Hepatocyte (in vitro differentiated cells): ENCODE measurements at regions not wholly inside any gene's neighbourhood (a gene's known extent, or its start where the extent isn't known, plus 50 kb on each side); places are given as distances from the start of the nearest gene placed in this dataset.
A peak's percentile ranks its signal among the peaks of the same experiment; 100 is the strongest.

Experiments used
- DNase-seq: peaks from one replicate; pipeline ENCODE4 v3.0.0-alpha.2; 2016; ENCODE audit warnings: low spot score
- H2AFZ ChIP-seq: fragments of 200-600 bp; sonication (generic); 2 replicates; pipeline ENCODE4 v1.6.0; 2016; ENCODE audit warnings: antibody characterized with exemption, mild to moderate bottlenecking
- H3K27ac ChIP-seq: fragments of 200-600 bp; sonication (generic); 2 replicates; pipeline ENCODE4 v1.5.1; 2016; ENCODE audit warnings: mild to moderate bottlenecking
- H3K27me3 ChIP-seq: fragments of 200-600 bp; sonication (generic); 2 replicates; pipeline ENCODE4 v1.6.1; 2016
- H3K36me3 ChIP-seq: fragments of 200-600 bp; sonication (generic); replicated peaks from 2 replicates; pipeline ENCODE4 v1.5.1; 2016; ENCODE audit warnings: low read depth; ENCODE audit not compliant: insufficient read depth
- H3K4me1 ChIP-seq: fragments of 200-600 bp; sonication (generic); 2 replicates; pipeline ENCODE4 v1.5.1; 2016; ENCODE audit warnings: mild to moderate bottlenecking, moderate library complexity; ENCODE audit not compliant: insufficient read depth
- H3K4me2 ChIP-seq: fragments of 200-600 bp; sonication (generic); 2 replicates; pipeline ENCODE4 v1.6.0; 2016
- H3K4me3 ChIP-seq: fragments of 200-600 bp; sonication (generic); 2 replicates; pipeline ENCODE4 v1.5.1; 2016; ENCODE audit warnings: mild to moderate bottlenecking
- H3K79me2 ChIP-seq: fragments of 200-600 bp; sonication (generic); 2 replicates; pipeline ENCODE4 v1.6.0; 2017; ENCODE audit warnings: mild to moderate bottlenecking
- H3K9me2 ChIP-seq: fragments of 200-600 bp; sonication (generic); replicated peaks from 2 replicates; pipeline ENCODE4 v1.6.0; 2017; ENCODE audit warnings: mild to moderate bottlenecking; ENCODE audit not compliant: insufficient read depth
- H3K9me3 ChIP-seq: fragments of 200-600 bp; sonication (generic); 2 replicates; pipeline ENCODE4 v1.5.1; 2016; ENCODE audit warnings: low read depth, mild to moderate bottlenecking
- H4K20me1 ChIP-seq: fragments of 200-600 bp; sonication (generic); 2 replicates; pipeline ENCODE4 v1.6.0; 2016; ENCODE audit warnings: mild to moderate bottlenecking; ENCODE audit not compliant: insufficient read depth, poor library complexity, severe bottlenecking
- CTCF ChIP-seq: fragments of 200-600 bp; sonication (generic); IDR thresholded peaks from 2 replicates; pipeline ENCODE4 v1.5.1; 2016; ENCODE audit warnings: antibody characterized with exemption, mild to moderate bottlenecking; ENCODE audit not compliant: poor library complexity
- EZH2 ChIP-seq: fragments of 200-600 bp; sonication (generic); IDR thresholded peaks from 2 replicates; pipeline ENCODE4 v1.6.1; 2016; ENCODE audit warnings: antibody characterized with exemption, mild to moderate bottlenecking, borderline replicate concordance
- EZH2phosphoT487 ChIP-seq: fragments of 200-600 bp; sonication (generic); IDR thresholded peaks from one replicate; pipeline ENCODE4 v1.6.1; 2018; ENCODE audit warnings: antibody characterized with exemption, mild to moderate bottlenecking, low read depth, moderate library complexity; ENCODE audit not compliant: unreplicated experiment, severe bottlenecking
- WGBS: methylation state at CpG from one replicate; pipeline ENCODE4 v1.1.6; 2016; ENCODE audit warnings: low lambda C conversion rate; ENCODE audit errors: missing lambda C conversion rate; 5-methylcytosine and 5-hydroxymethylcytosine counted together

GRCh38 chr12:16119618-16120415 is 157.7 kb downstream of the SLC15A5 start:
- Histone ChIP-seq H3K27ac (peak overlapping the region; percentile 40), H3K79me2 (no peaks in the 10 kb centered on the region), H4K20me1 (no peaks in the 10 kb centered on the region)

GRCh38 chr12:16118586-16118985 is 158.9 kb downstream of the SLC15A5 start:
- DNase-seq = no peak
- Histone ChIP-seq H3K27ac (no peak overlapping the region), H4K20me1 (no peaks in the 10 kb centered on the region), H3K4me3 (no peak overlapping the region), H3K27me3 (no peaks in the 10 kb centered on the region), H3K79me2 (no peaks in the 10 kb centered on the region), H3K36me3 (no peaks in the 10 kb centered on the region), H3K4me2 (no peak overlapping the region), H2AFZ (peak overlapping the region; percentile 21), H3K4me1 (peaks cover 4% of the 10 kb centered on the region), H3K9me3 (no peaks in the 10 kb centered on the region), H3K9me2 (no peaks in the 10 kb centered on the region)
- TF ChIP-seq CTCF = no peak
- TF ChIP-seq EZH2phosphoT487 = no peak
- TF ChIP-seq EZH2 = no peak

More at GRCh38 chr12:16119618-16120415, 157.7 kb downstream of the SLC15A5 start:
- WGBS = 64% methylated on average over 5 of the region's 5 CpGs
- Histone ChIP-seq H3K9me2 (no peaks in the 10 kb centered on the region), H2AFZ (no peak overlapping the region), H3K27me3 (no peaks in the 10 kb centered on the region), H3K36me3 (no peaks in the 10 kb centered on the region), H3K9me3 (no peaks in the 10 kb centered on the region), H3K4me3 (no peak overlapping the region), H3K4me2 (no peak overlapping the region), H3K4me1 (peaks cover 4% of the 10 kb centered on the region)
- peak; percentile 38 for DNase-seq
- TF ChIP-seq CTCF (no peak), EZH2phosphoT487 (no peak), EZH2 (no peak)

GRCh38 chr12:16112612-16113560 is 164.6 kb downstream of the SLC15A5 start:
- Histone ChIP-seq H3K4me2 (peak overlapping the region; percentile 3), H3K79me2 (no peaks in the 10 kb centered on the region), H3K4me1 (no peaks in the 10 kb centered on the region), H3K36me3 (no peaks in the 10 kb centered on the region), H2AFZ (peak overlapping the region; percentile 6), H3K9me2 (no peaks in the 10 kb centered on the region), H3K27me3 (no peaks in the 10 kb centered on the region), H3K9me3 (no peaks in the 10 kb centered on the region), H3K4me3 (no peak overlapping the region), H3K27ac (no peak overlapping the region), H4K20me1 (no peaks in the 10 kb centered on the region)
- WGBS = 29% methylated on average over 11 of the region's 11 CpGs
- TF ChIP-seq CTCF (no peak), EZH2 (no peak)
- no peak for DNase-seq
